GM19035 (cell line): ENCODE measurements at regions not wholly inside any gene's neighbourhood (a gene's known extent, or its start where the extent isn't known, plus 50 kb on each side); places are given as distances from the start of the nearest gene placed in this dataset.
"Not testable (repeated sequence)": the region's sequence is repeated elsewhere in the genome, so short reads cannot be mapped to it uniquely, and the experiment has no call there.

Source experiments
- ATAC-seq: cut with Tn5 transposase; IDR thresholded peaks from one replicate; pipeline ENCODE4 v1.9.1; 2021; ENCODE audit not compliant: unreplicated experiment

DNA sequence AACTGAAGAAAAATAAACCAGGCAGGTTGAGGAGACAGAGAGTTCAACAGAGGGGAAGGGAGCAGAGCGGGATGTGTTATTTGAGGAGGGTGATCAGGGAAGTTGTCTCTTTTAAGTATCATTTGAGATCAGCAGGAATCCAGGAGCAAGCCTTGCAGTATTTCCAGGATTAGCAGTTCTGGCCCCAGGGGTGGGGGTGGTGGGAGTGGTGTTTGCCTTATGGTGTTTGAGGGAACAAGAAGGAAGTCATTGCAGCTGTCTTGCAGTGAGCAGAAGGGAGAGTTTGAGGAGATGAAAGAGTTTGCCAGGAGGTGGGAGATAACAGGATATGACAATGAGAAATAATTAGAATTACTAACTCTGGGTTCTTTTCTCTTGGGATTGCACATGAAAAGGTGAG is 418.6 kb downstream of the NELL2 start:
- no peak for ATAC-seq

DNA sequence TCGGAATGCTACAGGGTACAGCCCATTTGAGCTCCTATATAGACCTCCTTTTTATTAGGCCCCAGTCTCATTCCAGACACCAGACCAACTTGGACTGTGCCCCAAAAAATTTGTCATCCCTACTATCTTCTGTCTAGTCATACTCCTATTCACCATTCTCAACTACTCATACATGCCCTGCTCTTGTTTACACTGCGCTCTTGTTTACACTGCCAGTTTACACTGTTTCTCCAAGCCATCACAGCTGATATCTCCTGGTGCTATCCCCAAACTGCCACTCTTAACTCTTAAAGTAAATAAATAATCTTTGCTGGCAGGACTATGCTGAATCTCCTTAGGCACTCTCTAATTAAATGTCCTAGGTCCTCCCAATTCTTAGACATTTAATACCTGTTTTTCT is 421.2 kb downstream of the NELL2 start:
- not testable (repeated sequence) for ATAC-seq

GRCh38 chr12:44446181-44446580 is 429.9 kb downstream of the NELL2 start:
- ATAC-seq = no peak

DNA sequence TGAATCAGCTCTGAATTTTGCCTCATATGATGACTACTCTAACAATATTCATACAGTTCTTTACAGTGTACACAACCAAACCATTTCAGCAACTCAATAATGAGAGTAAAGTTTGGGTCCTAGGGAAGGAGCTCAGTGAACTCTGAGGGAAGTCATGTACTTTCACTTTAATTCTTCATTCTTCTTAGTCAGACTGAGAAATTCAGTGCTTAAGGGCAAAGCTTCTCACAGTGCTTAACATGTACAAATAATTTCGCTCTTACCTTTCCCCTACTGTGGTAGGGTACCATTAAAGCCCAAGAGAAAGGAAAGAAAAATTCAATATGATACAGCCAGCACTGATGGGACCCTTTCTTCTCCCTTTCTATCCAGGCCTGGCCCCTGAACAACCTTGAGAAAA is 435.0 kb downstream of the NELL2 start:
- peak; percentile 77 for ATAC-seq
